Effector memory CD8-positive, alpha-beta T cell (primary cell): ENCODE measurements at regions not wholly inside any gene's neighbourhood (a gene's known extent, or its start where the extent isn't known, plus 50 kb on each side); places are given as distances from the start of the nearest gene placed in this dataset.

Experiments
- ATAC-seq: fragments of 150-1000 bp; cut with Tn5 transposase; replicated peaks from 2 replicates; pipeline ENCODE4 v1.10.0; 2021; ENCODE audit warnings: mild to moderate bottlenecking, moderate library complexity
- DNase-seq, 3 experiments: peaks; one replicate each; pipeline ENCODE4 v3.0.0; 2021
- H3K27ac Mint-ChIP-seq, 2 donors: one replicate each; pipeline ENCODE4 v1.8.0; 2022; ENCODE audit warnings: mild to moderate bottlenecking in 2 of 2, mixed read lengths in 2 of 2, moderate library complexity in 2 of 2
- H3K27me3 Mint-ChIP-seq, 2 donors: one replicate each; pipeline ENCODE4 v1.8.0; 2022; ENCODE audit warnings: mixed read lengths in 2 of 2
- H3K36me3 Mint-ChIP-seq: one replicate; pipeline ENCODE4 v1.8.0; 2022; ENCODE audit warnings: mild to moderate bottlenecking, moderate library complexity, mixed read lengths; ENCODE audit not compliant: insufficient read depth
- H3K4me1 Mint-ChIP-seq, 2 donors: one replicate each; pipeline ENCODE4 v1.8.0; 2022; ENCODE audit warnings: low read depth in 2 of 2, mixed read lengths in 2 of 2
- H3K4me3 Mint-ChIP-seq, 2 donors: one replicate each; pipeline ENCODE4 v1.8.0; 2022; ENCODE audit warnings: mild to moderate bottlenecking in 2 of 2, mixed read lengths in 2 of 2, moderate library complexity in 2 of 2
- H3K9me3 Mint-ChIP-seq, 2 donors: one replicate each; pipeline ENCODE4 v1.8.0; 2022; ENCODE audit warnings: mixed read lengths in 2 of 2

- peak overlapping the region in 1 of 2 donors; percentile 90 for H3K27ac Mint-ChIP-seq
- H3K36me3 Mint-ChIP-seq = peaks cover 3% of the 10 kb centered on the region
- no peak overlapping the region for H3K4me3 Mint-ChIP-seq
- H3K9me3 Mint-ChIP-seq = no peaks in the 10 kb centered on the region
- DNase-seq (no peak), ATAC-seq (no peak)
- H3K4me1 Mint-ChIP-seq = peaks cover 9 to 21% of the 10 kb centered on the region in 2 donors
- H3K27me3 Mint-ChIP-seq = no peaks in the 10 kb centered on the region
Measured at GRCh38 chr18:23383494-23383893, 69.6 kb upstream of the RIOK3 start.

GRCh38 chr18:23384778-23385736 is 68.0 kb upstream of the RIOK3 start:
- Mint-ChIP-seq H3K4me1 (peaks cover 9 to 21% of the 10 kb centered on the region in 2 donors), H3K4me3 (peak overlapping the region in 1 of 2 donors; percentile 47), H3K9me3 (no peaks in the 10 kb centered on the region), H3K27ac (peak overlapping the region; percentile 77 to 91), H3K27me3 (no peaks in the 10 kb centered on the region), H3K36me3 (peaks cover 3% of the 10 kb centered on the region)
- DNase-seq (no peak), ATAC-seq (no peak)

GRCh38 chr18:23386317-23386716 is 66.8 kb upstream of the RIOK3 start:
- Mint-ChIP-seq H3K27me3 (no peaks in the 10 kb centered on the region), H3K9me3 (no peaks in the 10 kb centered on the region), H3K4me3 (no peak overlapping the region), H3K27ac (peak overlapping the region; percentile 59 to 91), H3K4me1 (peaks cover 9 to 21% of the 10 kb centered on the region in 2 donors), H3K36me3 (peaks cover 3% of the 10 kb centered on the region)
- ATAC-seq (no peak), DNase-seq (no peak)

GRCh38 chr18:23387265-23387664 is 65.8 kb upstream of the RIOK3 start:
- no peaks in the 10 kb centered on the region for H3K27me3 Mint-ChIP-seq
- no peak overlapping the region for H3K27ac Mint-ChIP-seq
- no peaks in the 10 kb centered on the region for H3K9me3 Mint-ChIP-seq
- no peak for ATAC-seq
- H3K4me1 Mint-ChIP-seq = peaks cover 9 to 21% of the 10 kb centered on the region in 2 donors
- DNase-seq = no peak
- H3K4me3 Mint-ChIP-seq = no peak overlapping the region
- peaks cover 3% of the 10 kb centered on the region for H3K36me3 Mint-ChIP-seq

- Mint-ChIP-seq H3K4me3 (no peak overlapping the region), H3K27ac (no peak overlapping the region)
- no peak for ATAC-seq
Measured at GRCh38 chr18:23388357-23388756, 64.7 kb upstream of the RIOK3 start.

GRCh38 chr18:23391156-23391555 is 61.9 kb upstream of the RIOK3 start:
- Mint-ChIP-seq H3K36me3 (no peaks in the 10 kb centered on the region), H3K9me3 (no peaks in the 10 kb centered on the region), H3K4me1 (no peaks in the 10 kb centered on the region), H3K27me3 (no peaks in the 10 kb centered on the region), H3K4me3 (no peak overlapping the region), H3K27ac (no peak overlapping the region)
- DNase-seq (no peak), ATAC-seq (no peak)

More at GRCh38 chr18:23388357-23388756, 64.7 kb upstream of the RIOK3 start:
- Mint-ChIP-seq H3K4me1 (peaks cover 9 to 17% of the 10 kb centered on the region in 2 donors), H3K36me3 (peaks cover 3% of the 10 kb centered on the region), H3K9me3 (no peaks in the 10 kb centered on the region), H3K27me3 (no peaks in the 10 kb centered on the region)
- no peak for DNase-seq

- H3K27ac Mint-ChIP-seq = peak overlapping the region; percentile 53 to 84
- H3K4me3 Mint-ChIP-seq = no peak overlapping the region
- H3K36me3 Mint-ChIP-seq = no peaks in the 10 kb centered on the region
- peak; percentile 67 for ATAC-seq
- no peaks in the 10 kb centered on the region for H3K27me3 Mint-ChIP-seq
- DNase-seq = no peak
- no peaks in the 10 kb centered on the region for H3K9me3 Mint-ChIP-seq
- H3K4me1 Mint-ChIP-seq = peaks cover 15 to 20% of the 10 kb centered on the region in 2 donors
Measured at GRCh38 chr18:23397907-23398306, 55.2 kb upstream of the RIOK3 start.

- H3K4me3 Mint-ChIP-seq = no peak overlapping the region
- no peak for DNase-seq
Measured at GRCh38 chr18:23398401-23398800, 54.7 kb upstream of the RIOK3 start.

GRCh38 chr18:23399067-23399466 is 54.0 kb upstream of the RIOK3 start:
- Mint-ChIP-seq H3K9me3 (no peaks in the 10 kb centered on the region), H3K4me3 (no peak overlapping the region), H3K4me1 (peaks cover 15 to 20% of the 10 kb centered on the region in 2 donors), H3K27me3 (no peaks in the 10 kb centered on the region), H3K27ac (peak overlapping the region; percentile 19 to 84), H3K36me3 (no peaks in the 10 kb centered on the region)
- ATAC-seq (no peak), DNase-seq (no peak)

More at GRCh38 chr18:23398401-23398800, 54.7 kb upstream of the RIOK3 start:
- Mint-ChIP-seq H3K27me3 (no peaks in the 10 kb centered on the region), H3K36me3 (no peaks in the 10 kb centered on the region), H3K9me3 (no peaks in the 10 kb centered on the region), H3K4me1 (peaks cover 15 to 20% of the 10 kb centered on the region in 2 donors), H3K27ac (peak overlapping the region; percentile 53 to 84)
- ATAC-seq = no peak

- no peak overlapping the region for H3K27ac Mint-ChIP-seq
- DNase-seq (no peak), ATAC-seq (no peak)
- no peaks in the 10 kb centered on the region for H3K27me3 Mint-ChIP-seq
- no peaks in the 10 kb centered on the region for H3K9me3 Mint-ChIP-seq
- no peak overlapping the region for H3K4me3 Mint-ChIP-seq
- H3K36me3 Mint-ChIP-seq = no peaks in the 10 kb centered on the region
- peaks cover 15 to 20% of the 10 kb centered on the region in 2 donors for H3K4me1 Mint-ChIP-seq
Measured at GRCh38 chr18:23400918-23401317, 52.2 kb upstream of the RIOK3 start.

GRCh38 chr18:23401400-23402347 is 51.4 kb upstream of the RIOK3 start:
- Mint-ChIP-seq H3K36me3 (no peaks in the 10 kb centered on the region), H3K4me3 (no peak overlapping the region), H3K4me1 (peaks cover 15 to 17% of the 10 kb centered on the region in 2 donors), H3K27ac (no peak overlapping the region), H3K9me3 (no peaks in the 10 kb centered on the region), H3K27me3 (no peaks in the 10 kb centered on the region)
- no peak for ATAC-seq
- no peak for DNase-seq
